ENCODE measurements at regions not wholly inside any gene's neighbourhood (a gene's known extent, or its start where the extent isn't known, plus 50 kb on each side); places are given as distances from the start of the nearest gene placed in this dataset.

- no peaks in the 10 kb centered on the region for H3K4me1 ChIP-seq (ENCODE audit: control insufficient read depth in 2 of 2, insufficient read depth in 2 of 2, low read length in 2 of 2)
- H3K9me3 ChIP-seq (ENCODE audit: control insufficient read depth in 2 of 2, insufficient read depth in 1 of 2, low read length in 1 of 2): no peaks in the 10 kb centered on the region
- no peak overlapping the region for H3K27ac ChIP-seq (ENCODE audit: low read depth in 1 of 2, low read length in 1 of 2)
- H3K27me3 ChIP-seq (ENCODE audit: control insufficient read depth in 2 of 2, insufficient read depth in 1 of 2, low read length in 1 of 2): no peaks in the 10 kb centered on the region
- H3K4me3 ChIP-seq (ENCODE audit: low read length in 2 of 2): no peak overlapping the region
- WGBS: 98% methylated on average over 5 of the region's 5 CpGs
- no peaks in the 10 kb centered on the region for H3K36me3 ChIP-seq (ENCODE audit: control insufficient read depth in 2 of 2, insufficient read depth in 2 of 2, low read length in 1 of 2)
- no peak for DNase-seq (ENCODE audit: low read depth in 6 of 9, low spot score in 9 of 9)
These were observed 191.4 kb upstream of the LRIG1 start for GRCh38 chr3:66692042-66692765.

DNA sequence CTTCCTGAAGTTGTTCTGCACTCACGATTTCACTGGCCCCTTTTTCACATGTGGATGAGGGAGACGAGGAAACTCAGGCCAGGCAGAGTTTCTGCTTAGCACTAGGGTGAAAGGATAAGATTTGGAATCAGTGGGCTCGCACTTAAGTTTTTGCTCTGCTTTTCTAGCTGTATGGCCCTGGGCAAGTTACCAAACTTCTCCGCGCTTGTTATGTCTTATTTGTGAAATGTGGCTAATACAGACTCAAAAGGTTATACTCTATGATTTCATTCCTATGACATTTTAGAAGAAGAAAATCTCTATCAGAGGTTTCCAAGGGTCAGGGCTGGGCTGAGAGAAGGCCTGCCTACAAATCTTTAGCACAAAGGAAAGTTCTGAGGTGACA, 191.9 kb upstream of the LRIG1 start:
- Histone ChIP-seq H3K4me1 (ENCODE audit: control insufficient read depth in 2 of 2, insufficient read depth in 2 of 2, low read length in 2 of 2) (no peaks in the 10 kb centered on the region), H3K4me3 (ENCODE audit: low read length in 2 of 2) (no peak overlapping the region), H3K36me3 (ENCODE audit: control insufficient read depth in 2 of 2, insufficient read depth in 2 of 2, low read length in 1 of 2) (no peaks in the 10 kb centered on the region), H3K9me3 (ENCODE audit: control insufficient read depth in 2 of 2, insufficient read depth in 1 of 2, low read length in 1 of 2) (no peaks in the 10 kb centered on the region), H3K27me3 (ENCODE audit: control insufficient read depth in 2 of 2, insufficient read depth in 1 of 2, low read length in 1 of 2) (no peaks in the 10 kb centered on the region), H3K27ac (ENCODE audit: low read depth in 1 of 2, low read length in 1 of 2) (peak overlapping the region in 1 of 2 donors; percentile 27)
- 91% methylated on average over 5 of the region's 5 CpGs for WGBS
- DNase-seq (ENCODE audit: low read depth in 6 of 9, low spot score in 9 of 9): no peak

DNA sequence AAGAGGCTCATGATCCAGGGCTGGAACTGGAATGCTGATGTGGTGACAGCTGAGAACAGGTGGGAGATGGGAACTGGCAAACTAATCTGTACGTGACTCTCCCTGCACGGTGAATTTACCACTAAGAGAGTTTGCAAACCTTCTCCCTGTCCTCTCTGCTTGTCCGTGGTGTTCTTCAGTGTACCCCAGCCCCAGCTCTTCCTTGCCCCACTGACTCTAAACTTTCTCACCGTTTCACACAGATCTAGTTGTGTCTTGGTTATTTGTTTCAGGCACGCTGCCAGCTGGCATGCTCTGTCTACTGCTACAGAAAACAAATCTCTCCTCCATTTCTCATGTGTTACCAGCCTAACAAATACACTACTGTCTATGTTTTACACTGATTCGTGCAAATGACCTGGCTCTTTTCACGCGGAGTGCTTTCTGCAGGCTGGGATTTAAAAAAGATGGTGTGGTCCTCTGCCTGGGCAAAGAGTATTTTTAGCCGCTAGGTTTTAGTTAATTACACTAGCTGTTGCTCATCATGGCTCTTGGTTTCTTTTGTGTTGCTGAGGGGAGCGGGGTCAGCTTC, 192.7 kb upstream of the LRIG1 start:
- WGBS: 89% methylated on average over 10 of the region's 10 CpGs
- no peaks in the 10 kb centered on the region for H3K36me3 ChIP-seq (ENCODE audit: control insufficient read depth in 2 of 2, insufficient read depth in 2 of 2, low read length in 1 of 2)
- peak in 1 of 9 donors; percentile 15 for DNase-seq (ENCODE audit: low read depth in 6 of 9, low spot score in 9 of 9)
- H3K27me3 ChIP-seq (ENCODE audit: control insufficient read depth in 2 of 2, insufficient read depth in 1 of 2, low read length in 1 of 2): no peaks in the 10 kb centered on the region
- H3K9me3 ChIP-seq (ENCODE audit: control insufficient read depth in 2 of 2, insufficient read depth in 1 of 2, low read length in 1 of 2): no peaks in the 10 kb centered on the region
- H3K4me1 ChIP-seq (ENCODE audit: control insufficient read depth in 2 of 2, insufficient read depth in 2 of 2, low read length in 2 of 2): no peaks in the 10 kb centered on the region
- no peak overlapping the region for H3K4me3 ChIP-seq (ENCODE audit: low read length in 2 of 2)
- peak overlapping the region in 1 of 2 donors; percentile 46 for H3K27ac ChIP-seq (ENCODE audit: low read depth in 1 of 2, low read length in 1 of 2)

GRCh38 chr3:66702126-66702525, 201.3 kb upstream of the LRIG1 start:
- Histone ChIP-seq H3K27me3 (ENCODE audit: control insufficient read depth in 2 of 2, insufficient read depth in 1 of 2, low read length in 1 of 2) (no peaks in the 10 kb centered on the region), H3K27ac (ENCODE audit: low read depth in 1 of 2, low read length in 1 of 2) (no peak overlapping the region), H3K9me3 (ENCODE audit: control insufficient read depth in 2 of 2, insufficient read depth in 1 of 2, low read length in 1 of 2) (no peaks in the 10 kb centered on the region), H3K36me3 (ENCODE audit: control insufficient read depth in 2 of 2, insufficient read depth in 2 of 2, low read length in 1 of 2) (no peaks in the 10 kb centered on the region), H3K4me3 (ENCODE audit: low read length in 2 of 2) (no peak overlapping the region), H3K4me1 (ENCODE audit: control insufficient read depth in 2 of 2, insufficient read depth in 2 of 2, low read length in 2 of 2) (no peaks in the 10 kb centered on the region)
- 94% methylated on average over 3 of the region's 3 CpGs for WGBS
- no peak for DNase-seq (ENCODE audit: low read depth in 6 of 9, low spot score in 9 of 9)

GRCh38 chr3:66703501-66703900, 202.7 kb upstream of the LRIG1 start:
- H3K36me3 ChIP-seq (ENCODE audit: control insufficient read depth in 2 of 2, insufficient read depth in 2 of 2, low read length in 1 of 2): no peaks in the 10 kb centered on the region
- DNase-seq (ENCODE audit: low read depth in 6 of 9, low spot score in 9 of 9): no peak
- 95% methylated on average over 2 of the region's 2 CpGs for WGBS
- H3K9me3 ChIP-seq (ENCODE audit: control insufficient read depth in 2 of 2, insufficient read depth in 1 of 2, low read length in 1 of 2): no peaks in the 10 kb centered on the region
- no peaks in the 10 kb centered on the region for H3K4me1 ChIP-seq (ENCODE audit: control insufficient read depth in 2 of 2, insufficient read depth in 2 of 2, low read length in 2 of 2)
- no peaks in the 10 kb centered on the region for H3K27me3 ChIP-seq (ENCODE audit: control insufficient read depth in 2 of 2, insufficient read depth in 1 of 2, low read length in 1 of 2)
- no peak overlapping the region for H3K4me3 ChIP-seq (ENCODE audit: low read length in 2 of 2)
- no peak overlapping the region for H3K27ac ChIP-seq (ENCODE audit: low read depth in 1 of 2, low read length in 1 of 2)

- H3K4me3 ChIP-seq (ENCODE audit: low read length in 2 of 2): no peak overlapping the region
- no peaks in the 10 kb centered on the region for H3K4me1 ChIP-seq (ENCODE audit: control insufficient read depth in 2 of 2, insufficient read depth in 2 of 2, low read length in 2 of 2)
- H3K36me3 ChIP-seq (ENCODE audit: control insufficient read depth in 2 of 2, insufficient read depth in 2 of 2, low read length in 1 of 2): no peaks in the 10 kb centered on the region
- WGBS: 96% methylated on average over 2 of the region's 2 CpGs
- H3K9me3 ChIP-seq (ENCODE audit: control insufficient read depth in 2 of 2, insufficient read depth in 1 of 2, low read length in 1 of 2): no peaks in the 10 kb centered on the region
- DNase-seq (ENCODE audit: low read depth in 6 of 9, low spot score in 9 of 9): no peak
- H3K27me3 ChIP-seq (ENCODE audit: control insufficient read depth in 2 of 2, insufficient read depth in 1 of 2, low read length in 1 of 2): no peaks in the 10 kb centered on the region
- H3K27ac ChIP-seq (ENCODE audit: low read depth in 1 of 2, low read length in 1 of 2): no peak overlapping the region
These were observed 204.3 kb upstream of the LRIG1 start for GRCh38 chr3:66705076-66705475.

DNA sequence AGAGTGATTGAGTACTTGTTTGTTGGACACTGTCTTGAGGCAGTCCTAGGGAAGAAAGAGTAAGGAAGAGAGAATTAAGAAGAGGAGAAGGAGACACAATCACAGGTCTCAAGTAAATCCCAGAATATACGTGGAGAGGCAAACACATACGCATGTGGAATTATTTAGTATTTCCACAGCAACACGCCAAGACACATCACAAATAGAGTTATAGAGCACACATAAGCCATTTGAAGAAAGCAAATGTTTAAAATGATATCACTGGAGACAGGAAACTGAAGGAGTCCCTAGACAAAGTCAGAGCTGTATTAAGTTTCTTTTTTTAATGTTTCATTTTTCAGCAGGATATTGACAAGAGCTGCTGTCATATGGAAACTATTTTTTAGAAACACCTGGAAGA, 206.1 kb upstream of the LRIG1 start:
- Histone ChIP-seq H3K9me3 (ENCODE audit: control insufficient read depth in 2 of 2, insufficient read depth in 1 of 2, low read length in 1 of 2) (no peaks in the 10 kb centered on the region), H3K27ac (ENCODE audit: low read depth in 1 of 2, low read length in 1 of 2) (no peak overlapping the region), H3K4me1 (ENCODE audit: control insufficient read depth in 2 of 2, insufficient read depth in 2 of 2, low read length in 2 of 2) (no peaks in the 10 kb centered on the region), H3K27me3 (ENCODE audit: control insufficient read depth in 2 of 2, insufficient read depth in 1 of 2, low read length in 1 of 2) (no peaks in the 10 kb centered on the region), H3K36me3 (ENCODE audit: control insufficient read depth in 2 of 2, insufficient read depth in 2 of 2, low read length in 1 of 2) (no peaks in the 10 kb centered on the region), H3K4me3 (ENCODE audit: low read length in 2 of 2) (no peak overlapping the region)
- DNase-seq (ENCODE audit: low read depth in 6 of 9, low spot score in 9 of 9): no peak
- WGBS: 97% methylated on average over 3 of the region's 3 CpGs

- Histone ChIP-seq H3K27ac (ENCODE audit: low read depth in 1 of 2, low read length in 1 of 2) (no peak overlapping the region), H3K9me3 (ENCODE audit: control insufficient read depth in 2 of 2, insufficient read depth in 1 of 2, low read length in 1 of 2) (no peaks in the 10 kb centered on the region), H3K4me3 (ENCODE audit: low read length in 2 of 2) (no peak overlapping the region), H3K36me3 (ENCODE audit: control insufficient read depth in 2 of 2, insufficient read depth in 2 of 2, low read length in 1 of 2) (no peaks in the 10 kb centered on the region), H3K27me3 (ENCODE audit: control insufficient read depth in 2 of 2, insufficient read depth in 1 of 2, low read length in 1 of 2) (no peaks in the 10 kb centered on the region), H3K4me1 (ENCODE audit: control insufficient read depth in 2 of 2, insufficient read depth in 2 of 2, low read length in 2 of 2) (no peaks in the 10 kb centered on the region)
- DNase-seq (ENCODE audit: low read depth in 6 of 9, low spot score in 9 of 9): no peak
- WGBS: 50% methylated on average over 3 of the region's 3 CpGs
These were observed 208.7 kb upstream of the LRIG1 start for GRCh38 chr3:66709532-66709931.

GRCh38 chr3:66712210-66712609, 211.4 kb upstream of the LRIG1 start:
- DNase-seq (ENCODE audit: low read depth in 6 of 9, low spot score in 9 of 9): no peak
- no peak overlapping the region for H3K27ac ChIP-seq (ENCODE audit: low read depth in 1 of 2, low read length in 1 of 2)
- 72% methylated on average over 4 of the region's 4 CpGs for WGBS
- H3K27me3 ChIP-seq (ENCODE audit: control insufficient read depth in 2 of 2, insufficient read depth in 1 of 2, low read length in 1 of 2): no peaks in the 10 kb centered on the region
- no peaks in the 10 kb centered on the region for H3K4me1 ChIP-seq (ENCODE audit: control insufficient read depth in 2 of 2, insufficient read depth in 2 of 2, low read length in 2 of 2)
- H3K9me3 ChIP-seq (ENCODE audit: control insufficient read depth in 2 of 2, insufficient read depth in 1 of 2, low read length in 1 of 2): no peaks in the 10 kb centered on the region
- H3K36me3 ChIP-seq (ENCODE audit: control insufficient read depth in 2 of 2, insufficient read depth in 2 of 2, low read length in 1 of 2): no peaks in the 10 kb centered on the region
- H3K4me3 ChIP-seq (ENCODE audit: low read length in 2 of 2): no peak overlapping the region
